ENCODE measurements at regions not wholly inside any gene's neighbourhood (a gene's known extent, or its start where the extent isn't known, plus 50 kb on each side); places are given as distances from the start of the nearest gene placed in this dataset.

GRCh38 chr2:76429374-76429773, 718.7 kb upstream of the GCFC2 start:
- no peaks in the 10 kb centered on the region for H3K4me1 Mint-ChIP-seq (ENCODE audit: low read depth)
- intact Hi-C loops (cut with micrococcal nuclease): no loop called here
- H3K27ac Mint-ChIP-seq: no peak overlapping the region
- no peak overlapping the region for H3K4me3 Mint-ChIP-seq (ENCODE audit: low read depth)
- no peaks in the 10 kb centered on the region for H3K36me3 Mint-ChIP-seq (ENCODE audit: low read depth)
- H3K27me3 Mint-ChIP-seq (ENCODE audit: low read depth): no peaks in the 10 kb centered on the region
- DNase-seq (ENCODE audit: low spot score): no peak
- H3K9me3 Mint-ChIP-seq: peaks cover 21% of the 10 kb centered on the region

- intact Hi-C loops (cut with micrococcal nuclease): no loop called here
- Mint-ChIP-seq H3K27me3 (ENCODE audit: low read depth) (no peaks in the 10 kb centered on the region), H3K4me1 (ENCODE audit: low read depth) (no peaks in the 10 kb centered on the region), H3K27ac (no peak overlapping the region), H3K36me3 (ENCODE audit: low read depth) (no peaks in the 10 kb centered on the region), H3K4me3 (ENCODE audit: low read depth) (no peak overlapping the region), H3K9me3 (peaks cover 21% of the 10 kb centered on the region)
- no peak for DNase-seq (ENCODE audit: low spot score)
Observed at GRCh38 chr2:76427452-76427851, 716.7 kb upstream of the GCFC2 start.

GRCh38 chr2:76415821-76416220, 705.1 kb upstream of the GCFC2 start:
- peaks cover 14% of the 10 kb centered on the region for H3K9me3 Mint-ChIP-seq
- H3K27ac Mint-ChIP-seq: no peak overlapping the region
- no peaks in the 10 kb centered on the region for H3K4me1 Mint-ChIP-seq (ENCODE audit: low read depth)
- no peaks in the 10 kb centered on the region for H3K36me3 Mint-ChIP-seq (ENCODE audit: low read depth)
- H3K27me3 Mint-ChIP-seq (ENCODE audit: low read depth): no peaks in the 10 kb centered on the region
- H3K4me3 Mint-ChIP-seq (ENCODE audit: low read depth): no peak overlapping the region
- intact Hi-C loops (cut with micrococcal nuclease): no loop called here
- DNase-seq (ENCODE audit: low spot score): no peak

- Mint-ChIP-seq H3K27me3 (ENCODE audit: low read depth) (no peaks in the 10 kb centered on the region), H3K9me3 (peaks cover 16% of the 10 kb centered on the region), H3K27ac (no peak overlapping the region), H3K4me1 (ENCODE audit: low read depth) (no peaks in the 10 kb centered on the region), H3K4me3 (ENCODE audit: low read depth) (no peak overlapping the region), H3K36me3 (ENCODE audit: low read depth) (no peaks in the 10 kb centered on the region)
- no peak for DNase-seq (ENCODE audit: low spot score)
- intact Hi-C loops (cut with micrococcal nuclease): no loop called here
Observed at GRCh38 chr2:76413436-76413835, 702.7 kb upstream of the GCFC2 start.

GRCh38 chr2:76406134-76406855, 695.6 kb upstream of the GCFC2 start:
- DNase-seq (ENCODE audit: low spot score): no peak
- Mint-ChIP-seq H3K36me3 (ENCODE audit: low read depth) (no peaks in the 10 kb centered on the region), H3K27me3 (ENCODE audit: low read depth) (no peaks in the 10 kb centered on the region), H3K27ac (no peak overlapping the region), H3K4me3 (ENCODE audit: low read depth) (no peak overlapping the region), H3K4me1 (ENCODE audit: low read depth) (no peaks in the 10 kb centered on the region), H3K9me3 (peaks cover 24% of the 10 kb centered on the region)
- intact Hi-C loops (cut with micrococcal nuclease): no loop called here

- no peaks in the 10 kb centered on the region for H3K4me1 Mint-ChIP-seq (ENCODE audit: low read depth)
- no peak overlapping the region for H3K27ac Mint-ChIP-seq
- H3K9me3 Mint-ChIP-seq: peaks cover 32% of the 10 kb centered on the region
- no peak overlapping the region for H3K4me3 Mint-ChIP-seq (ENCODE audit: low read depth)
- no peak for DNase-seq (ENCODE audit: low spot score)
- no peaks in the 10 kb centered on the region for H3K36me3 Mint-ChIP-seq (ENCODE audit: low read depth)
- H3K27me3 Mint-ChIP-seq (ENCODE audit: low read depth): no peaks in the 10 kb centered on the region
- intact Hi-C loops (cut with micrococcal nuclease): no loop called here
Observed at GRCh38 chr2:76393356-76393755, 682.6 kb upstream of the GCFC2 start.

GRCh38 chr2:76391678-76392077, 681.0 kb upstream of the GCFC2 start:
- intact Hi-C loops (cut with micrococcal nuclease): no loop called here
- Mint-ChIP-seq H3K9me3 (peaks cover 33% of the 10 kb centered on the region), H3K27me3 (ENCODE audit: low read depth) (no peaks in the 10 kb centered on the region), H3K27ac (no peak overlapping the region), H3K36me3 (ENCODE audit: low read depth) (no peaks in the 10 kb centered on the region), H3K4me1 (ENCODE audit: low read depth) (no peaks in the 10 kb centered on the region), H3K4me3 (ENCODE audit: low read depth) (no peak overlapping the region)
- DNase-seq (ENCODE audit: low spot score): no peak

- Mint-ChIP-seq H3K4me1 (ENCODE audit: low read depth) (no peaks in the 10 kb centered on the region), H3K9me3 (peaks cover 39% of the 10 kb centered on the region), H3K27me3 (ENCODE audit: low read depth) (no peaks in the 10 kb centered on the region), H3K27ac (no peak overlapping the region), H3K4me3 (ENCODE audit: low read depth) (no peak overlapping the region), H3K36me3 (ENCODE audit: low read depth) (no peaks in the 10 kb centered on the region)
- intact Hi-C loops (cut with micrococcal nuclease): no loop called here
- DNase-seq (ENCODE audit: low spot score): no peak
Observed at GRCh38 chr2:76387294-76387693, 676.6 kb upstream of the GCFC2 start.

- Mint-ChIP-seq H3K4me1 (ENCODE audit: low read depth) (no peaks in the 10 kb centered on the region), H3K27me3 (ENCODE audit: low read depth) (no peaks in the 10 kb centered on the region), H3K27ac (no peak overlapping the region), H3K9me3 (peaks cover 30% of the 10 kb centered on the region), H3K4me3 (ENCODE audit: low read depth) (no peak overlapping the region), H3K36me3 (ENCODE audit: low read depth) (no peaks in the 10 kb centered on the region)
- intact Hi-C loops (cut with micrococcal nuclease): no loop called here
- DNase-seq (ENCODE audit: low spot score): no peak
Observed at GRCh38 chr2:76385943-76386342, 675.2 kb upstream of the GCFC2 start.

GRCh38 chr2:76381624-76382023, 670.9 kb upstream of the GCFC2 start:
- no peak for DNase-seq (ENCODE audit: low spot score)
- intact Hi-C loops (cut with micrococcal nuclease): no loop called here
- H3K4me1 Mint-ChIP-seq (ENCODE audit: low read depth): no peaks in the 10 kb centered on the region
- H3K27me3 Mint-ChIP-seq (ENCODE audit: low read depth): no peaks in the 10 kb centered on the region
- H3K36me3 Mint-ChIP-seq (ENCODE audit: low read depth): no peaks in the 10 kb centered on the region
- no peak overlapping the region for H3K27ac Mint-ChIP-seq
- peaks cover 30% of the 10 kb centered on the region for H3K9me3 Mint-ChIP-seq
- H3K4me3 Mint-ChIP-seq (ENCODE audit: low read depth): no peak overlapping the region

GRCh38 chr2:76378140-76378539, 667.4 kb upstream of the GCFC2 start:
- Mint-ChIP-seq H3K27me3 (ENCODE audit: low read depth) (no peaks in the 10 kb centered on the region), H3K4me1 (ENCODE audit: low read depth) (no peaks in the 10 kb centered on the region), H3K27ac (no peak overlapping the region), H3K4me3 (ENCODE audit: low read depth) (no peak overlapping the region), H3K36me3 (ENCODE audit: low read depth) (no peaks in the 10 kb centered on the region), H3K9me3 (peaks cover 20% of the 10 kb centered on the region)
- DNase-seq (ENCODE audit: low spot score): no peak
- intact Hi-C loops (cut with micrococcal nuclease): no loop called here

- intact Hi-C loops (cut with micrococcal nuclease): no loop called here
Observed at GRCh38 chr2:76341439-76341838, 630.7 kb upstream of the GCFC2 start.

GRCh38 chr2:76332871-76333270, 622.2 kb upstream of the GCFC2 start:
- H3K27ac Mint-ChIP-seq: no peak overlapping the region
- no peaks in the 10 kb centered on the region for H3K4me1 Mint-ChIP-seq (ENCODE audit: low read depth)
- no peaks in the 10 kb centered on the region for H3K36me3 Mint-ChIP-seq (ENCODE audit: low read depth)
- intact Hi-C loops (cut with micrococcal nuclease): no loop called here
- H3K27me3 Mint-ChIP-seq (ENCODE audit: low read depth): no peaks in the 10 kb centered on the region
- DNase-seq (ENCODE audit: low spot score): no peak
- peaks cover 36% of the 10 kb centered on the region for H3K9me3 Mint-ChIP-seq
- H3K4me3 Mint-ChIP-seq (ENCODE audit: low read depth): no peak overlapping the region

More at GRCh38 chr2:76341439-76341838, 630.7 kb upstream of the GCFC2 start:
- Mint-ChIP-seq H3K4me1 (ENCODE audit: low read depth) (no peaks in the 10 kb centered on the region), H3K27ac (no peak overlapping the region), H3K4me3 (ENCODE audit: low read depth) (no peak overlapping the region), H3K27me3 (ENCODE audit: low read depth) (no peaks in the 10 kb centered on the region), H3K36me3 (ENCODE audit: low read depth) (no peaks in the 10 kb centered on the region), H3K9me3 (peaks cover 43% of the 10 kb centered on the region)
- no peak for DNase-seq (ENCODE audit: low spot score)

GRCh38 chr2:76330865-76331264, 620.1 kb upstream of the GCFC2 start:
- no peak overlapping the region for H3K4me3 Mint-ChIP-seq (ENCODE audit: low read depth)
- no peak overlapping the region for H3K27ac Mint-ChIP-seq
- DNase-seq (ENCODE audit: low spot score): no peak
- H3K27me3 Mint-ChIP-seq (ENCODE audit: low read depth): no peaks in the 10 kb centered on the region
- intact Hi-C loops (cut with micrococcal nuclease): no loop called here
- no peaks in the 10 kb centered on the region for H3K4me1 Mint-ChIP-seq (ENCODE audit: low read depth)
- H3K9me3 Mint-ChIP-seq: peaks cover 24% of the 10 kb centered on the region
- H3K36me3 Mint-ChIP-seq (ENCODE audit: low read depth): no peaks in the 10 kb centered on the region

All from activated T-helper 2 cell treated with anti-CD3 and anti-CD28 coated beads, Interferon-gamma antibody, Interleukin-2, Interleukin-4, amounts not matched to agents 10 μg/mL and 5 μg/mL and 100 μg/mL, durations not matched to agents 14 hours and 24 hours and 36 hours (primary cell).